KMS-11 (cell line): ENCODE measurements at regions not wholly inside any gene's neighbourhood (a gene's known extent, or its start where the extent isn't known, plus 50 kb on each side); places are given as distances from the start of the nearest gene placed in this dataset.

Experiments used
- H2AFZ ChIP-seq: fragments of 200-600 bp; sonication (generic); 2 replicates; pipeline ENCODE4 v1.6.1; 2016; ENCODE audit warnings: antibody characterized with exemption, mixed run types, low read depth
- H3K27ac ChIP-seq: fragments of 200-600 bp; sonication (generic); 2 replicates; pipeline ENCODE4 v1.6.1; 2016; ENCODE audit warnings: mild to moderate bottlenecking, mixed run types
- H3K27me3 ChIP-seq: fragments of 200-600 bp; sonication (generic); 2 replicates; pipeline ENCODE4 v1.6.1; 2017; ENCODE audit warnings: mild to moderate bottlenecking, low read depth, mixed run types, moderate library complexity; ENCODE audit not compliant: insufficient read depth
- H3K36me3 ChIP-seq: fragments of 200-600 bp; sonication (generic); 2 replicates; pipeline ENCODE4 v1.6.1; 2017; ENCODE audit warnings: mild to moderate bottlenecking, mixed run types; ENCODE audit not compliant: insufficient read depth
- H3K4me1 ChIP-seq: fragments of 200-600 bp; sonication (generic); 2 replicates; pipeline ENCODE4 v1.6.1; 2016; ENCODE audit warnings: mild to moderate bottlenecking, low read depth, mixed run types; ENCODE audit not compliant: poor library complexity, severe bottlenecking
- H3K4me2 ChIP-seq: fragments of 200-600 bp; sonication (generic); 2 replicates; pipeline ENCODE4 v1.7.0; 2016; ENCODE audit warnings: mild to moderate bottlenecking, mixed run types
- H3K4me3 ChIP-seq: fragments of 200-600 bp; sonication (generic); IDR thresholded peaks from 2 replicates; pipeline ENCODE4 v1.6.1; 2017; ENCODE audit warnings: low read depth, low read length, mixed read lengths; ENCODE audit not compliant: insufficient read depth
- H3K79me2 ChIP-seq: fragments of 200-600 bp; sonication (generic); 2 replicates; pipeline ENCODE4 v1.6.1; 2016; ENCODE audit warnings: low read depth, mixed run types; ENCODE audit not compliant: insufficient read depth
- H3K9ac ChIP-seq: fragments of 200-600 bp; sonication (generic); 2 replicates; pipeline ENCODE4 v1.6.1; 2016; ENCODE audit warnings: mild to moderate bottlenecking, mixed run types
- H4K20me1 ChIP-seq: fragments of 200-600 bp; sonication (generic); 2 replicates; pipeline ENCODE4 v1.6.1; 2016; ENCODE audit warnings: mild to moderate bottlenecking, mixed run types; ENCODE audit not compliant: insufficient read depth
- CTCF ChIP-seq: fragments of 200-600 bp; sonication (generic); conservative IDR thresholded peaks from 2 replicates; pipeline ENCODE4 v1.6.1; 2017; ENCODE audit warnings: low read depth, mild to moderate bottlenecking, antibody characterized with exemption, low read length, moderate library complexity, mixed read lengths

- Histone ChIP-seq H3K27me3 (no peaks in the 10 kb centered on the region), H3K9ac (no peak overlapping the region), H3K4me3 (no peak overlapping the region), H3K4me1 (no peaks in the 10 kb centered on the region), H3K4me2 (no peak overlapping the region), H2AFZ (no peak overlapping the region), H3K27ac (no peak overlapping the region), H3K79me2 (no peaks in the 10 kb centered on the region), H3K36me3 (no peaks in the 10 kb centered on the region), H4K20me1 (no peaks in the 10 kb centered on the region)
- no peak for TF ChIP-seq CTCF
Measured at GRCh38 chr10:9681655-9682054, 1336.0 kb upstream of the CELF2 start.

GRCh38 chr10:9682802-9683201 is 1334.9 kb upstream of the CELF2 start:
- Histone ChIP-seq H3K4me2 (no peak overlapping the region), H3K4me3 (no peak overlapping the region), H3K79me2 (no peaks in the 10 kb centered on the region), H4K20me1 (no peaks in the 10 kb centered on the region), H3K36me3 (no peaks in the 10 kb centered on the region), H2AFZ (no peak overlapping the region), H3K9ac (no peak overlapping the region), H3K27me3 (no peaks in the 10 kb centered on the region), H3K27ac (no peak overlapping the region), H3K4me1 (no peaks in the 10 kb centered on the region)
- TF ChIP-seq CTCF, result no peak

- Histone ChIP-seq H3K27me3 (no peaks in the 10 kb centered on the region), H4K20me1 (no peaks in the 10 kb centered on the region), H2AFZ (no peak overlapping the region), H3K4me1 (no peaks in the 10 kb centered on the region), H3K9ac (no peak overlapping the region), H3K27ac (no peak overlapping the region), H3K36me3 (no peaks in the 10 kb centered on the region), H3K4me3 (no peak overlapping the region), H3K79me2 (no peaks in the 10 kb centered on the region), H3K4me2 (no peak overlapping the region)
- no peak for TF ChIP-seq CTCF
Measured at GRCh38 chr10:9684186-9684585, 1333.5 kb upstream of the CELF2 start.

GRCh38 chr10:9685596-9685995 is 1332.1 kb upstream of the CELF2 start:
- Histone ChIP-seq H3K4me1 (no peaks in the 10 kb centered on the region), H3K36me3 (no peaks in the 10 kb centered on the region), H3K27me3 (no peaks in the 10 kb centered on the region), H3K79me2 (no peaks in the 10 kb centered on the region), H3K4me2 (no peak overlapping the region), H2AFZ (no peak overlapping the region), H3K27ac (no peak overlapping the region), H4K20me1 (no peaks in the 10 kb centered on the region), H3K9ac (no peak overlapping the region), H3K4me3 (no peak overlapping the region)
- no peak for TF ChIP-seq CTCF

- H2AFZ ChIP-seq, result no peak overlapping the region
- no peak overlapping the region for H3K4me2 ChIP-seq
- H3K36me3 ChIP-seq, result no peaks in the 10 kb centered on the region
- no peak overlapping the region for H3K9ac ChIP-seq
- H4K20me1 ChIP-seq, result no peaks in the 10 kb centered on the region
- TF ChIP-seq CTCF, result no peak
- H3K79me2 ChIP-seq, result no peaks in the 10 kb centered on the region
- no peak overlapping the region for H3K4me3 ChIP-seq
- no peak overlapping the region for H3K27ac ChIP-seq
- H3K4me1 ChIP-seq, result no peaks in the 10 kb centered on the region
- H3K27me3 ChIP-seq, result no peaks in the 10 kb centered on the region
Measured at GRCh38 chr10:9688711-9689110, 1329.0 kb upstream of the CELF2 start.
